OCI-LY1 (cell line): ENCODE measurements at regions not wholly inside any gene's neighbourhood (a gene's known extent, or its start where the extent isn't known, plus 50 kb on each side); places are given as distances from the start of the nearest gene placed in this dataset.

ENCODE experiments used
- EZH2 ChIP-seq: fragments of 200-600 bp; sonication (generic), shearing (Covaris generic); IDR thresholded peaks from 2 replicates; pipeline ENCODE4 v1.8.0; 2017; ENCODE audit warnings: borderline replicate concordance, mixed run types, mild to moderate bottlenecking, antibody characterized with exemption, low read length, moderate library complexity, mixed read lengths
- TF ChIP-seq, protein P1 (sequence below): fragments of 200-600 bp; sonication (generic), shearing (Covaris generic); IDR thresholded peaks from 2 replicates; pipeline ENCODE4 v1.5.1; 2017; ENCODE audit warnings: mild to moderate bottlenecking, antibody characterized with exemption, low read length, moderate library complexity, mixed read lengths

DNA sequence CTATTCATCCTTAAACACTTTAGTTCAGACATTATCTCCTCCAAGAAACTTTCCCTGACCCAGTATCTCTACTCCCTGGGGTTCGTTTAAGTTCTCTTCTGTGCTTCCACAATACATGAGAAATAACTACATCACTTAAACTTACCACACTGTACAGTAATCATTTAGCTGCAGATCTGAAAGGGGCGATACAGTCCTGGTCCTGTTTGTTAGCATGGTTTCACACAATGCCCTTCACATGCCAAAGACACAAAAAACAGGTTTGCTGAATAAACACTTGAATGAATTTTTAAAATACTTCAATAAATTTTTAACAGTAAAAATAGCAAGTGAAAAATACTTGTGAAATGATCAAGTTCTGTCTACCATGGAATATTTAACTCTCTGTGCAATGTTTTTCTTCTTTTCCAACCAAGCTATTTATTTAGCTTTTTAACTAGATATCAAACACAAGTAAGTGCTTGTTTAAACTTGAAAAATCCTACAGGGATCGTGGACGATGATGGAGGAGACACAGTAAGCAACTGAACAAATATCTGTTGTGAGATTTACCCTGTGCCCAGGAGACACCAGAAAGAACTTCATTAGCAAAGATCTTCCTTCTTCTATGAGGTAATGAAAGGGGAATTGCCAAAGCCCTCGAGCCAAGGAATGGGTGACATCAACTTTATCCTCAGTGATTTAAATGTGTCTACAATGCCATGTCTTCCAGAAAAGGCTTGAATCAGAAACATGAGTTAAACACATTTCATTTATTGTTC is 255.6 kb upstream of the GRIP1 start:
- TF ChIP-seq, protein P1, sequence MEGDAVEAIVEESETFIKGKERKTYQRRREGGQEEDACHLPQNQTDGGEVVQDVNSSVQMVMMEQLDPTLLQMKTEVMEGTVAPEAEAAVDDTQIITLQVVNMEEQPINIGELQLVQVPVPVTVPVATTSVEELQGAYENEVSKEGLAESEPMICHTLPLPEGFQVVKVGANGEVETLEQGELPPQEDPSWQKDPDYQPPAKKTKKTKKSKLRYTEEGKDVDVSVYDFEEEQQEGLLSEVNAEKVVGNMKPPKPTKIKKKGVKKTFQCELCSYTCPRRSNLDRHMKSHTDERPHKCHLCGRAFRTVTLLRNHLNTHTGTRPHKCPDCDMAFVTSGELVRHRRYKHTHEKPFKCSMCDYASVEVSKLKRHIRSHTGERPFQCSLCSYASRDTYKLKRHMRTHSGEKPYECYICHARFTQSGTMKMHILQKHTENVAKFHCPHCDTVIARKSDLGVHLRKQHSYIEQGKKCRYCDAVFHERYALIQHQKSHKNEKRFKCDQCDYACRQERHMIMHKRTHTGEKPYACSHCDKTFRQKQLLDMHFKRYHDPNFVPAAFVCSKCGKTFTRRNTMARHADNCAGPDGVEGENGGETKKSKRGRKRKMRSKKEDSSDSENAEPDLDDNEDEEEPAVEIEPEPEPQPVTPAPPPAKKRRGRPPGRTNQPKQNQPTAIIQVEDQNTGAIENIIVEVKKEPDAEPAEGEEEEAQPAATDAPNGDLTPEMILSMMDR: no peak
- TF ChIP-seq EZH2: no peak
